A549 (cell line): ENCODE measurements at regions not wholly inside any gene's neighbourhood (a gene's known extent, or its start where the extent isn't known, plus 50 kb on each side); places are given as distances from the start of the nearest gene placed in this dataset.

Experiments used
- ATAC-seq, 2 experiments: fragments of 200-7000 bp in 1 of 2; fragments of >200 bp in 1 of 2; cut with Nextera tagmentation in 1 of 2; cut with Tn5 transposase in 1 of 2; 3 replicates each; pipeline versions ENCODE4 v1.8.0 to v1.9.1; 2018 to 2020; ENCODE audit warnings: mild to moderate bottlenecking in 1 of 2, moderate library complexity in 1 of 2
- CTCF ChIA-PET: fragments of 300-600 bp; sonication (Branson Sonifier 250); formaldehyde crosslinking; extraction: SDS; loops from one replicate; lab custom pipeline; 2021; ENCODE audit warnings: antibody characterized with exemption, inconsistent platforms; lab: Yijun Ruan, JAX
- POLR2A ChIA-PET: fragments of 350-600 bp; formaldehyde crosslinking; extraction: SDS; loops from one replicate; lab custom pipeline; 2021; ENCODE audit warnings: antibody characterized with exemption, inconsistent platforms; lab: Yijun Ruan, JAX
- DNase-seq, 2 experiments: peaks; one replicate each; pipeline versions ENCODE4 v3.0.0 to v3.0.0-alpha.2; 2011 to 2016; ENCODE audit warnings: low read depth in 1 of 2, low spot score in 1 of 2
- FAIRE-seq: peaks from 2 replicates; lab custom pipeline; 2011; peaks lifted over from hg19 to GRCh38; lab: Jason Lieb, UNC
- H3K27ac ChIP-seq, 2 experiments: fragments of >200 bp; sonication (Bioruptor Twin); formaldehyde crosslinking; 3 replicates each; pipeline ENCODE4 v1.5.1; 2016 to 2017
- H3K4me1 ChIP-seq: fragments of >200 bp; sonication (Bioruptor Twin); formaldehyde crosslinking; 3 replicates; pipeline ENCODE4 v1.6.1; 2016
- H3K4me2 ChIP-seq: fragments of >200 bp; sonication (Bioruptor Twin); formaldehyde crosslinking; 3 replicates; pipeline ENCODE4 v1.6.1; 2016
- H3K4me3 ChIP-seq: fragments of >200 bp; sonication (Bioruptor Twin); formaldehyde crosslinking; 3 replicates; pipeline ENCODE4 v1.5.1; 2016
- H3K9me3 ChIP-seq: fragments of >200 bp; sonication (Bioruptor Twin); formaldehyde crosslinking; 3 replicates; pipeline ENCODE4 v1.6.1; 2016
- ATOH8 ChIP-seq: fragments of 250-450 bp; sonication (Bioruptor Pico); IDR thresholded peaks from 2 replicates; pipeline ENCODE4 v1.5.0; 2020; ENCODE audit warnings: low read depth, mild to moderate bottlenecking, moderate library complexity
- EHMT2 ChIP-seq: fragments of 200-600 bp; sonication (generic); IDR thresholded peaks from 2 replicates; pipeline ENCODE4 v1.6.1; 2016; ENCODE audit warnings: antibody characterized with exemption, low read depth, mild to moderate bottlenecking, moderate library complexity
- ELK1 ChIP-seq: fragments of 150-350 bp; IDR thresholded peaks from 2 replicates; pipeline ENCODE4 v1.6.1; 2014; ENCODE audit warnings: low read depth, mild to moderate bottlenecking, low read length
- EP300 ChIP-seq, 2 experiments: fragments of >200 bp; sonication (Bioruptor Twin); formaldehyde crosslinking; IDR thresholded peaks; 2 replicates in 1 of 2; 3 replicates in 1 of 2; pipeline ENCODE4 v1.6.1; 2016 to 2017
- FOSB ChIP-seq: fragments of 250-450 bp; sonication (Bioruptor Pico); IDR thresholded peaks from 2 replicates; pipeline ENCODE4 v1.5.0; 2020; ENCODE audit warnings: mild to moderate bottlenecking, moderate library complexity
- FOXS1 ChIP-seq: fragments of 250-450 bp; sonication (Bioruptor Pico); IDR thresholded peaks from 2 replicates; pipeline ENCODE4 v1.5.0; 2020; ENCODE audit warnings: mild to moderate bottlenecking, moderate library complexity
- GATA3 ChIP-seq: IDR thresholded peaks from 2 replicates; pipeline ENCODE4 v1.6.1; 2012; ENCODE audit warnings: borderline replicate concordance
- HMGXB4 ChIP-seq: fragments of 250-450 bp; sonication (Bioruptor Pico); IDR thresholded peaks from 2 replicates; pipeline ENCODE4 v1.5.0; 2021; ENCODE audit warnings: mild to moderate bottlenecking, moderate library complexity, borderline replicate concordance
- KDM1A ChIP-seq: fragments of 200-600 bp; sonication (generic); IDR thresholded peaks from 2 replicates; pipeline ENCODE4 v1.6.1; 2016; ENCODE audit warnings: low read depth, mild to moderate bottlenecking
- MAFK ChIP-seq: fragments of 450-650 bp; IDR thresholded peaks from 2 replicates; pipeline ENCODE4 v1.6.1; 2014; ENCODE audit not compliant: partially characterized antibody
- MYC ChIP-seq: IDR thresholded peaks from 2 replicates; pipeline ENCODE4 v1.6.1; 2012; ENCODE audit warnings: mild to moderate bottlenecking, inconsistent platforms, low read length, improper control_type of control experiment, borderline replicate concordance
- PBX3 ChIP-seq: IDR thresholded peaks from 2 replicates; pipeline ENCODE4 v1.6.1; 2012
- RAD21 ChIP-seq, 2 experiments: fragments of >200 bp in 1 of 2; sonication (Bioruptor Twin) in 1 of 2; formaldehyde crosslinking in 1 of 2; IDR thresholded peaks in 1 of 2; conservative IDR thresholded peaks in 1 of 2; 2 replicates in 1 of 2; 3 replicates in 1 of 2; pipeline ENCODE4 v1.6.1; 2012 to 2018; ENCODE audit warnings: inconsistent platforms in 1 of 2
- SMC3 ChIP-seq: fragments of >200 bp; sonication (Bioruptor Twin); formaldehyde crosslinking; IDR thresholded peaks from 3 replicates; pipeline ENCODE4 v1.6.1; 2018; ENCODE audit warnings: inconsistent platforms
- TFCP2L1 ChIP-seq: fragments of 250-450 bp; sonication (Bioruptor Pico); IDR thresholded peaks from 2 replicates; pipeline ENCODE4 v1.5.0; 2021; ENCODE audit warnings: mild to moderate bottlenecking
- ZFP36 ChIP-seq: fragments of 450-650 bp; IDR thresholded peaks from 2 replicates; pipeline ENCODE4 v1.6.1; 2014; ENCODE audit warnings: borderline replicate concordance; ENCODE audit not compliant: partially characterized antibody
- ZNF302 ChIP-seq: fragments of 250-450 bp; sonication (Bioruptor Pico); IDR thresholded peaks from 2 replicates; pipeline ENCODE4 v1.9.0; 2021; ENCODE audit warnings: inconsistent platforms, mild to moderate bottlenecking, moderate library complexity
- WGBS: methylation state at CpG from one replicate; pipeline ENCODE4 v1.1.6; 2017; ENCODE audit errors: missing lambda C conversion rate; 5-methylcytosine and 5-hydroxymethylcytosine counted together

GRCh38 chr5:85030316-85031084, 645.8 kb upstream of the EDIL3 start:
- ChIA-PET CTCF (no interaction called here), POLR2A (no interaction called here)
- no peak overlapping the region for H3K4me2 ChIP-seq
- H3K9me3 ChIP-seq: no peaks in the 10 kb centered on the region
- H3K4me3 ChIP-seq: no peak overlapping the region
- no peak for DNase-seq
- TF ChIP-seq MAFK: peak; percentile 48
- no peak for TF ChIP-seq ELK1
- no peak for ATAC-seq
- FAIRE-seq: no peak
- no peak overlapping the region for H3K27ac ChIP-seq
- H3K4me1 ChIP-seq: no peaks in the 10 kb centered on the region

GRCh38 chr5:85049020-85049419, 664.3 kb upstream of the EDIL3 start:
- POLR2A ChIA-PET: no interaction called here
- CTCF ChIA-PET: no interaction called here
- WGBS: 0% methylated on average over 1 of the region's 1 CpG

More at GRCh38 chr5:85049020-85049419, 664.3 kb upstream of the EDIL3 start:
- TF ChIP-seq FOSB (CRISPR knock-in tag): no peak
- no peak for TF ChIP-seq FOXS1 (CRISPR knock-in tag)
- TF ChIP-seq GATA3: no peak
- no peak for TF ChIP-seq TFCP2L1 (CRISPR knock-in tag)
- no peak for TF ChIP-seq EP300 (IDR thresholded peaks at IDR 0.05)
- no peak for TF ChIP-seq MAFK
- TF ChIP-seq EHMT2: no peak
- TF ChIP-seq SMC3: no peak
- TF ChIP-seq MYC: no peak
- no peak for TF ChIP-seq PBX3
- TF ChIP-seq ATOH8 (CRISPR knock-in tag): no peak
- TF ChIP-seq RAD21 (conservative IDR thresholded peaks at IDR 0.05 in 1 of 2, IDR thresholded peaks at IDR 0.05 in 1 of 2): no peak
- no peak for TF ChIP-seq KDM1A
- no peak for TF ChIP-seq ZFP36
- TF ChIP-seq ELK1: no peak
- TF ChIP-seq HMGXB4 (CRISPR knock-in tag): no peak
- no peak for TF ChIP-seq ZNF302 (CRISPR knock-in tag)
- Histone ChIP-seq H3K4me3 (no peak overlapping the region), H3K27ac (no peak overlapping the region), H3K4me2 (no peak overlapping the region), H3K9me3 (0 out of 3 replicates have a peak, but pooled peaks cover 2% of the 10 kb centered on the region), H3K4me1 (no peaks in the 10 kb centered on the region)
- DNase-seq (peak in 1 of 2 experiments; percentile 12), ATAC-seq (0 out of 6 replicates have a peak, but pooled peaks of 1 of the 2 experiments have one; percentile 46), FAIRE-seq (no peak)
